ENCODE measurements at regions not wholly inside any gene's neighbourhood (a gene's known extent, or its start where the extent isn't known, plus 50 kb on each side); places are given as distances from the start of the nearest gene placed in this dataset.

DNA sequence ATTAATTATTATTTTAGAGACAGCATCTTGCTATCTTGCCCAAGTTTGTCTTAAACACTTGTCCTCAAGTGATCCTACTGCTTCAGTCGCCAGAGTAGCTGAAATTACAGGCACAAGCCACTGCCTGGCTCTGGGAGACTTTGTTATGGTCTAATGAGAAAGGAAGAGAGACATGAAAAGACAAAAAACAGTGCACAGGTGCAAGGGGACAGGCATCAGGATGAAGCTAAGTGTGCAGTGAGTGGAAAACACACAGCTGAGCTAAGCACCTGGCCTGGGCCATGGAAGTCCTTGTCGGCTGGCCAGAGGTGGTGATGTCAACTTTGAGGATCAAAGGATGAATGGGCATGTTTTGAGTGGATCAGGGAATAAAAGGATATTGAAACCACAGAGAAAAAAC is 102.7 kb downstream of the HS3ST1 start:
- TF ChIP-seq, protein P1, sequence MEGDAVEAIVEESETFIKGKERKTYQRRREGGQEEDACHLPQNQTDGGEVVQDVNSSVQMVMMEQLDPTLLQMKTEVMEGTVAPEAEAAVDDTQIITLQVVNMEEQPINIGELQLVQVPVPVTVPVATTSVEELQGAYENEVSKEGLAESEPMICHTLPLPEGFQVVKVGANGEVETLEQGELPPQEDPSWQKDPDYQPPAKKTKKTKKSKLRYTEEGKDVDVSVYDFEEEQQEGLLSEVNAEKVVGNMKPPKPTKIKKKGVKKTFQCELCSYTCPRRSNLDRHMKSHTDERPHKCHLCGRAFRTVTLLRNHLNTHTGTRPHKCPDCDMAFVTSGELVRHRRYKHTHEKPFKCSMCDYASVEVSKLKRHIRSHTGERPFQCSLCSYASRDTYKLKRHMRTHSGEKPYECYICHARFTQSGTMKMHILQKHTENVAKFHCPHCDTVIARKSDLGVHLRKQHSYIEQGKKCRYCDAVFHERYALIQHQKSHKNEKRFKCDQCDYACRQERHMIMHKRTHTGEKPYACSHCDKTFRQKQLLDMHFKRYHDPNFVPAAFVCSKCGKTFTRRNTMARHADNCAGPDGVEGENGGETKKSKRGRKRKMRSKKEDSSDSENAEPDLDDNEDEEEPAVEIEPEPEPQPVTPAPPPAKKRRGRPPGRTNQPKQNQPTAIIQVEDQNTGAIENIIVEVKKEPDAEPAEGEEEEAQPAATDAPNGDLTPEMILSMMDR (IDR thresholded peaks at IDR 0.05; ENCODE audit: extremely low read depth, missing control alignments), result no peak
- DNase-seq (ENCODE audit: low spot score), result no peak

DNA sequence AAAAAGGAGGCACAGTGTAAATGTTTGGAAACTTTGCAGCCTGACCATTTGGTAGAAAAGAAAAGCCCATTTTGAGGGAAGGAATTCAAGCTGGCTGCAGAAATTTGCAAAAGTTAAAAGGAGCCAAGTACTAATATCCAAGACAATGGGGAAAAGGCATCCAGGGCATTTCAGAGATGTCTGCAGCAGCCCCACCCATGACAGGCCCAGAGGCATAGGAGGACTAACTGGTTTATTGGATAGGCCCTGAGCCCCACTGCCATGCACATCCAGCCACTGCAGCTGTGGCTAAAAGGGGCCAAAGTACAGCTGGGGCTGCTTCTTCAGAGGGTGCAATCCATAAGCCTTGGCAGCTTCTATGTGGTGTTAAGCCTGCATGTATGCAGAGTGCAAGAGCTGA is 104.9 kb downstream of the HS3ST1 start:
- DNase-seq (ENCODE audit: low spot score), result no peak
- TF ChIP-seq, protein P1 (IDR thresholded peaks at IDR 0.05; ENCODE audit: extremely low read depth, missing control alignments), result no peak

DNA sequence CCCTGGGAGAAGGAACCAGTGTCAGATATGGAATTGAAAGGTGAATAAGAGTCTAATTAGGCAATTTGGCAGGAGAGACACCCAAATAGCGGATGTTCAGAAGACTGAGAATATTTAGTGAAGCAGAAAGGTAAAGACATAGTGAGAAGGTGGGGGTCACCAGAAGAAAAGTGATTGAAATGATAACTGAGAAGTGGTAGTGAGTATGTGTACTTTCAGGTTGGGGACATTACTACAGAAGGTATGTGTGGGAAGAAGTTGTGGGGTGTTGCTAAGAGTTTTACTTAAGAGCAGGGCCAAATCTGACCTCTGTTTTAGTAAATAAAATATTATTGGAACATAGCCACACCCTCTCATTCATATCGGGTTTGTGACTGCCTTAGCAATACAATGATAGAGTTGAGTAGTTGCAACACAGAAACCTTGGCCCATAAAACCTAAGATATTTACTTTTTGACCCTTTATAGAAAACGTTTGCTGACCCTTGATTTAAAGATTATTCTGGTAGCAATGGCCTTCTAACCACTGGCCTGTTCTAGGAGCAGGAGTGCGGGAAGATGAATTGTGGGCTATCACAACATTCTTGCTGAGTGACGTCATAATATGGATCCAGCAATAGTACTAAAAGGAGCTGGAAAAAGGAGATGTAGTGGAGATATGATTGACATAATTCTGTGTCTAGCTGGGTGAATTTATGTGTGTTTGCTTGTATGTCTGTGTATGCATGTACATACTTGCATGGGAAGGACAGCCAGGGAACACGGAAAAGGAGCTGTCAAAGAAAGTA is 115.3 kb downstream of the HS3ST1 start:
- DNase-seq (ENCODE audit: low spot score), result no peak
- TF ChIP-seq, protein P1 (IDR thresholded peaks at IDR 0.05; ENCODE audit: extremely low read depth, missing control alignments), result no peak

DNA sequence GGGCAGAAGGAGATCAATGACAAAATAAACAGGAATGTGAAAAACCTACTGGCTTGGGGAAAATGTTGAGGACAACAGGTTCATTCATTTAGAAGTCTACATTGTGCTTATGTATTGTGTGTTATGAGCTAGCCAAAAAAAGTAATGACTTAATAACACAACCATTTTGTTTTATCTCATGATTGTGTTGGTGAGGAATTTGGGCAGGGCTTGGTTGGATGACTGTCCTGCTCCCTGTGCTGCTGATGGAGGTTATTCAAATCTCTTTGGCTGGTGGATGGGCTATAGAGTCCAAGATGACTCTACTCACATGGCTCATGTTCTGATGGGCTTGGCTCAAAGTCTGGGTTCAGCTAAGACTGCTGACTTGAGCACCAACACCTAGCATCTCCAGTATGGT is 116.3 kb downstream of the HS3ST1 start:
- no peak for DNase-seq (ENCODE audit: low spot score)

DNA sequence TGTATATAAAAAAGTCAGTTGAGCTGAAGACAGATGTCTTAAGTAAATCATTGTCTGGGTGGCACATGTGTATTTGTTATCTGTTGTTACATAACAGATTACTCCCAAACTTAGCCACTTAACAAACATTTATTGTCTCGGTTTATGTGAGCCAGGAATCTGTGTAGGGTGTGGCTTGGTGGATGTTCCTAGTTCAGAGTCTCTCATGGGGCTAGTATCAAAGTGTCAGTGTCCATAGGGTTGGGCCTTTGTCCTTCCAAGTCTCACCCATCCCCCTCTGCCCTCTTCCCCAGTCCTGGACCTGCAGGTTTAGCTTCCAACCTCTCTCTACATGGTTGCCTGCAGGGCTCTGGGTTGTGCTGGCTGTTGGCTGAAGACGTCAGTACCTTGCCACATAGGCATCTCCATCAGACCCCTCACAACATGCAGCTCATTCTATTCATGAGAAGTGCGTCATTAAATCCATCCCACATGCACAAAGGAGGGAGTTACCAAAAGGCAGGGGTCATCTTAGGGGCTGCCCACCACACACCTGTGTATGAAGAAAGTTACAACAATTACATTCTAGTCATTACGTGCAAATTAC is 127.5 kb downstream of the HS3ST1 start:
- DNase-seq (ENCODE audit: low spot score), result no peak
- TF ChIP-seq, protein P1 (IDR thresholded peaks at IDR 0.05; ENCODE audit: extremely low read depth, missing control alignments), result no peak

More for the DNA sequence above, 116.3 kb downstream of the HS3ST1 start:
- TF ChIP-seq, protein P1 (IDR thresholded peaks at IDR 0.05; ENCODE audit: extremely low read depth, missing control alignments), result no peak

DNA sequence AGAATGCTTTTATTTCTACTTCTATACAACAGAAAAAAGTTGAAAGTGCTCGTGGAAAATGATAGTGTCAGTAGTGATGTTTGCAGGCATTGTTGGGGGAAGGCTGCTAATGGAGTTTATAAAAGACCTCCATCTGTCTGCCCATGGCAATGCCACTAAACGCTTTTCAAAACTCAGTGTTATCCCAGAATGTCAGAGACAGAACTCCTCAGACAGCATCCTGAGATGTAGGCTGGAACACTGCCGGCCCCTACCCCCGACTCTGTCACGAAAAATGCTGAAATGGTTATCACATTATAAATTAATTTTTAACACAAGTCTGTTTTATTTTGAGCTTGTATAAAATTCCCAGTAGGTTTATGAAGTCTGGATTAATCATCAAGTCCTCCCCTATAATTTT is 128.9 kb downstream of the HS3ST1 start:
- TF ChIP-seq, protein P1 (IDR thresholded peaks at IDR 0.05; ENCODE audit: extremely low read depth, missing control alignments), result no peak
- DNase-seq (ENCODE audit: low spot score), result no peak

DNA sequence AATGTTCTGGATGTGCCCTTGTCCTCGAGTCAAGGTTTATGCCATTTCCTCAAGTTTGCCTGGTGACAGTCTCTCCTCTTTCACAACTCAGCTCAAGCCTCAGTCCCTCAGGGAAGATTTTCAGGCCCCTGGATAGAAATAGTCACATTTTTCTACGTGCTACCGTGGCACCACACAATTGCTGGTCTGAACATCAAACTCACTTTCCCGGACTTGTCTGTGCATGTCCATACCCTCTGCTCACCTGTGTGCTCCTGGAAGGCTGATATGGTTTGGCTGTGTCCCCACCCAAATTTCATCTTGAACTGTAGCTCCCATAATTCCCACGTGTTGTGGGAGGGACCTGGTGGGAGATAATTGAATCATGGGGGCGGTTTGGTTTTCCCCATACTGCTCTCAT is 129.7 kb downstream of the HS3ST1 start:
- DNase-seq (ENCODE audit: low spot score), result no peak
- TF ChIP-seq, protein P1 (IDR thresholded peaks at IDR 0.05; ENCODE audit: extremely low read depth, missing control alignments), result no peak
